GM23338 (cell line): ENCODE measurements at regions not wholly inside any gene's neighbourhood (a gene's known extent, or its start where the extent isn't known, plus 50 kb on each side); places are given as distances from the start of the nearest gene placed in this dataset.
A peak's percentile ranks its signal among the peaks of the same experiment; 100 is the strongest.

Source experiments
- ATAC-seq: fragments of 200-7000 bp; cut with Tn5 transposase; 3 replicates; pipeline ENCODE4 v1.9.1; 2020
- DNase-seq: peaks from one replicate; pipeline ENCODE4 v3.0.0-alpha.2; 2015; ENCODE audit warnings: low spot score
- H2AFZ ChIP-seq: fragments of 200-600 bp; sonication (generic); 2 replicates; pipeline ENCODE4 v1.8.0; 2016; ENCODE audit warnings: antibody characterized with exemption, mild to moderate bottlenecking, moderate library complexity
- H3F3A ChIP-seq: fragments of 200-600 bp; sonication (generic); replicated peaks from 2 replicates; pipeline ENCODE4 v1.8.0; 2017; ENCODE audit warnings: antibody characterized with exemption, mixed run types, low read depth
- H3K27ac ChIP-seq: fragments of 200-600 bp; sonication (generic); 2 replicates; pipeline ENCODE4 v1.6.1; 2016; ENCODE audit warnings: low read depth
- H3K27me3 ChIP-seq: fragments of 200-600 bp; sonication (generic); 2 replicates; pipeline ENCODE4 v1.8.0; 2016; ENCODE audit warnings: mild to moderate bottlenecking, mixed run types, moderate library complexity; ENCODE audit not compliant: insufficient read depth
- H3K36me3 ChIP-seq: fragments of 200-600 bp; sonication (generic); 2 replicates; pipeline ENCODE4 v1.8.0; 2016; ENCODE audit warnings: mild to moderate bottlenecking; ENCODE audit not compliant: insufficient read depth
- H3K4me1 ChIP-seq: fragments of 200-600 bp; sonication (generic); 2 replicates; pipeline ENCODE4 v1.8.0; 2016; ENCODE audit warnings: mild to moderate bottlenecking, moderate library complexity; ENCODE audit not compliant: insufficient read depth
- H3K4me2 ChIP-seq: fragments of 200-600 bp; sonication (generic); 2 replicates; pipeline ENCODE4 v1.7.1; 2017; ENCODE audit warnings: mixed run types
- H3K4me3 ChIP-seq: fragments of 200-600 bp; sonication (generic); 2 replicates; pipeline ENCODE4 v1.6.1; 2016; ENCODE audit warnings: mixed run types
- H3K79me2 ChIP-seq: fragments of 200-600 bp; sonication (generic); replicated peaks from 2 replicates; pipeline ENCODE4 v1.8.0; 2017; ENCODE audit warnings: mild to moderate bottlenecking; ENCODE audit not compliant: insufficient read depth
- H3K9me2 ChIP-seq: fragments of 200-600 bp; sonication (generic); 2 replicates; pipeline ENCODE4 v1.8.0; 2017; ENCODE audit not compliant: insufficient read depth
- H4K20me1 ChIP-seq: fragments of 200-600 bp; sonication (generic); replicated peaks from 2 replicates; pipeline ENCODE4 v1.8.0; 2017; ENCODE audit warnings: mild to moderate bottlenecking; ENCODE audit not compliant: insufficient read depth
- H3K27ac Mint-ChIP-seq: 2 replicates; pipeline ENCODE4 v1.8.0; 2020; ENCODE audit warnings: inconsistent platforms, mild to moderate bottlenecking, moderate library complexity, mixed read lengths
- H3K27me3 Mint-ChIP-seq: 3 replicates; pipeline ENCODE4 v1.8.0; 2022; ENCODE audit warnings: low read depth, mild to moderate bottlenecking, moderate library complexity, mixed read lengths, inconsistent platforms; ENCODE audit not compliant: insufficient read depth, poor library complexity
- H3K36me3 Mint-ChIP-seq: 3 replicates; pipeline ENCODE4 v1.8.0; 2021; ENCODE audit warnings: low read depth, mild to moderate bottlenecking, inconsistent platforms, moderate library complexity, mixed read lengths
- H3K4me1 Mint-ChIP-seq: 3 replicates; pipeline ENCODE4 v1.8.0; 2020; ENCODE audit warnings: mild to moderate bottlenecking, inconsistent platforms, mixed read lengths
- H3K4me3 Mint-ChIP-seq: 3 replicates; pipeline ENCODE4 v1.8.0; 2021; ENCODE audit warnings: moderate library complexity, mild to moderate bottlenecking, inconsistent platforms, mixed read lengths
- H3K9me3 Mint-ChIP-seq: 3 replicates; pipeline ENCODE4 v1.8.0; 2020; ENCODE audit warnings: moderate library complexity, mild to moderate bottlenecking, inconsistent platforms, mixed read lengths
- CREB1 ChIP-seq: fragments of 250-450 bp; sonication (Bioruptor Pico); IDR thresholded peaks from 2 replicates; pipeline ENCODE4 v1.5.0; 2020; ENCODE audit warnings: low read depth, mild to moderate bottlenecking, moderate library complexity
- EZH2 ChIP-seq: fragments of 200-600 bp; sonication (generic); IDR thresholded peaks from one replicate; pipeline ENCODE4 v1.8.0; 2017; ENCODE audit warnings: antibody characterized with exemption, mild to moderate bottlenecking, low read depth; ENCODE audit not compliant: unreplicated experiment
- EZH2phosphoT487 ChIP-seq: fragments of 200-600 bp; sonication (generic); IDR thresholded peaks from one replicate; pipeline ENCODE4 v1.8.1; 2018; ENCODE audit warnings: antibody characterized with exemption; ENCODE audit not compliant: unreplicated experiment
- JUNB ChIP-seq: IDR thresholded peaks from one replicate; pipeline ENCODE4 v1.6.1; 2016; ENCODE audit warnings: antibody characterized with exemption; ENCODE audit not compliant: unreplicated experiment
- NANOG ChIP-seq: IDR thresholded peaks from 2 replicates; pipeline ENCODE4 v1.6.1; 2016; ENCODE audit warnings: antibody characterized with exemption, borderline replicate concordance
- POLR2AphosphoS5 ChIP-seq: IDR thresholded peaks from 2 replicates; pipeline ENCODE4 v1.6.1; 2016; ENCODE audit warnings: antibody characterized with exemption, low read depth
- STAT1 ChIP-seq: IDR thresholded peaks from one replicate; pipeline ENCODE4 v1.6.1; 2016; ENCODE audit warnings: antibody characterized with exemption; ENCODE audit not compliant: unreplicated experiment
- ZNF114 ChIP-seq: fragments of 250-450 bp; sonication (Bioruptor Pico); IDR thresholded peaks from 2 replicates; pipeline ENCODE4 v1.5.0; 2020; ENCODE audit warnings: mild to moderate bottlenecking, moderate library complexity
- ZNF331 ChIP-seq: fragments of 250-450 bp; sonication (Bioruptor Pico); IDR thresholded peaks from 2 replicates; pipeline ENCODE4 v1.5.0; 2020; ENCODE audit warnings: low read depth, mild to moderate bottlenecking, moderate library complexity
- TF ChIP-seq, protein P1 (sequence below), 2 experiments: fragments of 200-600 bp in 1 of 2; sonication (generic) in 1 of 2; conservative IDR thresholded peaks; 2 replicates each; pipeline versions ENCODE4 v1.5.1 to v1.6.1; 2016 to 2017; ENCODE audit warnings: antibody characterized with exemption in 2 of 2, low read depth in 2 of 2, mild to moderate bottlenecking in 2 of 2, moderate library complexity in 1 of 2
- TF ChIP-seq, protein P2 (sequence below): fragments of 250-450 bp; sonication (Bioruptor Pico); IDR thresholded peaks from 2 replicates; pipeline ENCODE4 v1.5.0; 2020; ENCODE audit warnings: mild to moderate bottlenecking, moderate library complexity

DNA sequence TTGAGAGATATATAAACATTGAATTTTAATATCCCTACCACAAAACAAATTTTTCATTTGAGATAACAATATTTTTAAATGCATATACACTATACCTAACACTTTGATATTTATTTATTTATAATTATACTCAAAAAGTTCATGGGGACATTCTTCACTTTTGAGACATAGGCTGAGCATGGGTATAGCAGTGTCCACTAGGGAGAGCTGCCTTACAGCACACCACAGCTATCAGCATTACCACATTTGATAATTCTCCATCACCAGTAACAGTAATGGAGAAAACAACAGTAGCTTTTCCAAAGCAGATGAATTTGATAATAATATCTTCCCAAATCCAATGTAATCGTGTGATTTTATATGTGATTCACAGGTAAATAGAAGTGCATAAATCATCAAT is 626.1 kb downstream of the DACH1 start:
- no peak overlapping the region for H3K4me2 ChIP-seq
- no peak overlapping the region for H3K27ac ChIP-seq
- H2AFZ ChIP-seq: no peak overlapping the region
- no peaks in the 10 kb centered on the region for H3K27me3 ChIP-seq
- Mint-ChIP-seq H3K27me3 (no peaks in the 10 kb centered on the region), H3K4me1 (peaks cover 2% of the 10 kb centered on the region), H3K36me3 (no peaks in the 10 kb centered on the region), H3K9me3 (no peaks in the 10 kb centered on the region), H3K27ac (no peak overlapping the region), H3K4me3 (no peak overlapping the region)
- no peak overlapping the region for H3K4me3 ChIP-seq
- no peak for TF ChIP-seq EZH2phosphoT487
- TF ChIP-seq, protein P1, sequence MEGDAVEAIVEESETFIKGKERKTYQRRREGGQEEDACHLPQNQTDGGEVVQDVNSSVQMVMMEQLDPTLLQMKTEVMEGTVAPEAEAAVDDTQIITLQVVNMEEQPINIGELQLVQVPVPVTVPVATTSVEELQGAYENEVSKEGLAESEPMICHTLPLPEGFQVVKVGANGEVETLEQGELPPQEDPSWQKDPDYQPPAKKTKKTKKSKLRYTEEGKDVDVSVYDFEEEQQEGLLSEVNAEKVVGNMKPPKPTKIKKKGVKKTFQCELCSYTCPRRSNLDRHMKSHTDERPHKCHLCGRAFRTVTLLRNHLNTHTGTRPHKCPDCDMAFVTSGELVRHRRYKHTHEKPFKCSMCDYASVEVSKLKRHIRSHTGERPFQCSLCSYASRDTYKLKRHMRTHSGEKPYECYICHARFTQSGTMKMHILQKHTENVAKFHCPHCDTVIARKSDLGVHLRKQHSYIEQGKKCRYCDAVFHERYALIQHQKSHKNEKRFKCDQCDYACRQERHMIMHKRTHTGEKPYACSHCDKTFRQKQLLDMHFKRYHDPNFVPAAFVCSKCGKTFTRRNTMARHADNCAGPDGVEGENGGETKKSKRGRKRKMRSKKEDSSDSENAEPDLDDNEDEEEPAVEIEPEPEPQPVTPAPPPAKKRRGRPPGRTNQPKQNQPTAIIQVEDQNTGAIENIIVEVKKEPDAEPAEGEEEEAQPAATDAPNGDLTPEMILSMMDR (conservative IDR thresholded peaks at IDR 0.05; ENCODE audit: low read depth in 2 of 2): peak; percentile 48 to 72; a peak in 3 of 4 replicates
- TF ChIP-seq ZNF331 (CRISPR knock-in tag): no peak
- no peak for TF ChIP-seq JUNB
- no peak for TF ChIP-seq ZNF114
- TF ChIP-seq EZH2: no peak
- H3K9me2 ChIP-seq: no peaks in the 10 kb centered on the region
- H4K20me1 ChIP-seq: no peaks in the 10 kb centered on the region
- DNase-seq: peak; percentile 12
- H3F3A ChIP-seq: no peaks in the 10 kb centered on the region
- ATAC-seq: peak; percentile 72
- no peaks in the 10 kb centered on the region; the same call in 1 of the 2 replicates for H3K4me1 ChIP-seq
- H3K36me3 ChIP-seq: no peaks in the 10 kb centered on the region
- no peaks in the 10 kb centered on the region for H3K79me2 ChIP-seq

DNA sequence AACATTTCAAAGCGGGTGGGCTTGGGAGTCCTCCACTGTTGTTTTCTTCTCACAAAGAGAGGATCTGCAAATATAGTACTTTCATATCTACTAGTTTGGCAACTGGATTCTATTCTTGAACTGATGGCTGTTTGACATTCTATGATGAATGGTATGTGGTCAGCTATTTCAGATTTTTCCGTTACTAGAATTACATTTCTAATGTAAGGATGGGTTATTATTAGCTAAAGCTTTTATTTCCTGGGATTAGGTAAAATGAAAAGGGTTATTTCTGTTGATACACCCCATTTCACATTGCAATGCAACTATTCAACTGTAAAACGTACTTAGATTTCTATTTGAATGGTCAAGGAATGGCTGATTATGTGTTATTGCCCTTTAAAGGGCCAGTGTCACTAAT is 629.7 kb downstream of the DACH1 start:
- Histone ChIP-seq H3K27ac (no peak overlapping the region), H3K4me2 (no peak overlapping the region), H3K4me1 (no peaks in the 10 kb centered on the region; the same call in 1 of the 2 replicates), H4K20me1 (no peaks in the 10 kb centered on the region), H3K27me3 (no peaks in the 10 kb centered on the region), H3K9me2 (no peaks in the 10 kb centered on the region), H3K36me3 (no peaks in the 10 kb centered on the region), H3K4me3 (no peak overlapping the region), H3F3A (no peaks in the 10 kb centered on the region), H2AFZ (no peak overlapping the region), H3K79me2 (no peaks in the 10 kb centered on the region)
- Mint-ChIP-seq H3K36me3 (no peaks in the 10 kb centered on the region), H3K4me3 (no peak overlapping the region), H3K9me3 (no peaks in the 10 kb centered on the region; the same call in 2 of the 3 replicates), H3K4me1 (peaks cover 2% of the 10 kb centered on the region), H3K27me3 (no peaks in the 10 kb centered on the region), H3K27ac (no peak overlapping the region)
- no peak for ATAC-seq
- DNase-seq: no peak
- TF ChIP-seq EZH2phosphoT487 (no peak), JUNB (no peak), EZH2 (no peak), CREB1 (CRISPR knock-in tag) (no peak), ZNF114 (no peak), POLR2AphosphoS5 (no peak), NANOG (no peak), ZNF331 (CRISPR knock-in tag) (no peak), STAT1 (no peak)
- TF ChIP-seq, protein P1 (conservative IDR thresholded peaks at IDR 0.05; ENCODE audit: low read depth in 2 of 2): no peak
- TF ChIP-seq, protein P2, sequence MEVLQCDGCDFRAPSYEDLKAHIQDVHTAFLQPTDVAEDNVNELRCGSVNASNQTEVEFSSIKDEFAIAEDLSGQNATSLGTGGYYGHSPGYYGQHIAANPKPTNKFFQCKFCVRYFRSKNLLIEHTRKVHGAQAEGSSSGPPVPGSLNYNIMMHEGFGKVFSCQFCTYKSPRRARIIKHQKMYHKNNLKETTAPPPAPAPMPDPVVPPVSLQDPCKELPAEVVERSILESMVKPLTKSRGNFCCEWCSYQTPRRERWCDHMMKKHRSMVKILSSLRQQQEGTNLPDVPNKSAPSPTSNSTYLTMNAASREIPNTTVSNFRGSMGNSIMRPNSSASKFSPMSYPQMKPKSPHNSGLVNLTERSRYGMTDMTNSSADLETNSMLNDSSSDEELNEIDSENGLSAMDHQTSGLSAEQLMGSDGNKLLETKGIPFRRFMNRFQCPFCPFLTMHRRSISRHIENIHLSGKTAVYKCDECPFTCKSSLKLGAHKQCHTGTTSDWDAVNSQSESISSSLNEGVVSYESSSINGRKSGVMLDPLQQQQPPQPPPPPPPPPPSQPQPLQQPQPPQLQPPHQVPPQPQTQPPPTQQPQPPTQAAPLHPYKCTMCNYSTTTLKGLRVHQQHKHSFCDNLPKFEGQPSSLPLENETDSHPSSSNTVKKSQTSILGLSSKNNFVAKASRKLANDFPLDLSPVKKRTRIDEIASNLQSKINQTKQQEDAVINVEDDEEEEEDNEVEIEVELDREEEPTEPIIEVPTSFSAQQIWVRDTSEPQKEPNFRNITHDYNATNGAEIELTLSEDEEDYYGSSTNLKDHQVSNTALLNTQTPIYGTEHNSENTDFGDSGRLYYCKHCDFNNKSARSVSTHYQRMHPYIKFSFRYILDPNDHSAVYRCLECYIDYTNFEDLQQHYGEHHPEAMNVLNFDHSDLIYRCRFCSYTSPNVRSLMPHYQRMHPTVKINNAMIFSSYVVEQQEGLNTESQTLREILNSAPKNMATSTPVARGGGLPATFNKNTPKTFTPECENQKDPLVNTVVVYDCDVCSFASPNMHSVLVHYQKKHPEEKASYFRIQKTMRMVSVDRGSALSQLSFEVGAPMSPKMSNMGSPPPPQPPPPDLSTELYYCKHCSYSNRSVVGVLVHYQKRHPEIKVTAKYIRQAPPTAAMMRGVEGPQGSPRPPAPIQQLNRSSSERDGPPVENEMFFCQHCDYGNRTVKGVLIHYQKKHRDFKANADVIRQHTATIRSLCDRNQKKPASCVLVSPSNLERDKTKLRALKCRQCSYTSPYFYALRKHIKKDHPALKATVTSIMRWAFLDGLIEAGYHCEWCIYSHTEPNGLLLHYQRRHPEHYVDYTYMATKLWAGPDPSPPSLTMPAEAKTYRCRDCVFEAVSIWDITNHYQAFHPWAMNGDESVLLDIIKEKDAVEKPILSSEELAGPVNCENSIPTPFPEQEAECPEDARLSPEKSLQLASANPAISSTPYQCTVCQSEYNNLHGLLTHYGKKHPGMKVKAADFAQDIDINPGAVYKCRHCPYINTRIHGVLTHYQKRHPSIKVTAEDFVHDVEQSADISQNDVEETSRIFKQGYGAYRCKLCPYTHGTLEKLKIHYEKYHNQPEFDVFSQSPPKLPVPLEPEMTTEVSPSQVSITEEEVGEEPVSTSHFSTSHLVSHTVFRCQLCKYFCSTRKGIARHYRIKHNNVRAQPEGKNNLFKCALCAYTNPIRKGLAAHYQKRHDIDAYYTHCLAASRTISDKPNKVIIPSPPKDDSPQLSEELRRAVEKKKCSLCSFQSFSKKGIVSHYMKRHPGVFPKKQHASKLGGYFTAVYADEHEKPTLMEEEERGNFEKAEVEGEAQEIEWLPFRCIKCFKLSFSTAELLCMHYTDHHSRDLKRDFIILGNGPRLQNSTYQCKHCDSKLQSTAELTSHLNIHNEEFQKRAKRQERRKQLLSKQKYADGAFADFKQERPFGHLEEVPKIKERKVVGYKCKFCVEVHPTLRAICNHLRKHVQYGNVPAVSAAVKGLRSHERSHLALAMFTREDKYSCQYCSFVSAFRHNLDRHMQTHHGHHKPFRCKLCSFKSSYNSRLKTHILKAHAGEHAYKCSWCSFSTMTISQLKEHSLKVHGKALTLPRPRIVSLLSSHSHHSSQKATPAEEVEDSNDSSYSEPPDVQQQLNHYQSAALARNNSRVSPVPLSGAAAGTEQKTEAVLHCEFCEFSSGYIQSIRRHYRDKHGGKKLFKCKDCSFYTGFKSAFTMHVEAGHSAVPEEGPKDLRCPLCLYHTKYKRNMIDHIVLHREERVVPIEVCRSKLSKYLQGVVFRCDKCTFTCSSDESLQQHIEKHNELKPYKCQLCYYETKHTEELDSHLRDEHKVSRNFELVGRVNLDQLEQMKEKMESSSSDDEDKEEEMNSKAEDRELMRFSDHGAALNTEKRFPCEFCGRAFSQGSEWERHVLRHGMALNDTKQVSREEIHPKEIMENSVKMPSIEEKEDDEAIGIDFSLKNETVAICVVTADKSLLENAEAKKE: no peak
